ENCODE measurements at regions not wholly inside any gene's neighbourhood (a gene's known extent, or its start where the extent isn't known, plus 50 kb on each side); places are given as distances from the start of the nearest gene placed in this dataset.

GRCh38 chr20:57761413-57761734 is 51.6 kb upstream of the PMEPA1 start:
- ChIA-PET CTCF (no interaction called here), RAD21 (ENCODE audit: low non-redundant PET in 1 of 2, low total read pairs in 2 of 2, uncharacterized antibody in 2 of 2, unreplicated experiment in 2 of 2) (no interaction called here), POLR2A (no interaction called here)
- Histone ChIP-seq H3K36me3 (ENCODE audit: control insufficient read depth in 1 of 2, insufficient read depth in 2 of 2, low read length in 2 of 2) (no peaks in the 10 kb centered on the region), H3K9me3 (ENCODE audit: control insufficient read depth in 1 of 2, insufficient read depth in 1 of 2, low read depth in 1 of 2, low read length in 2 of 2) (no peaks in the 10 kb centered on the region; a peak in 2 of 4 replicates), H3K27ac (ENCODE audit: low read depth, low read length) (no peak overlapping the region), H3K9me2 (ENCODE audit: insufficient read depth) (no peaks in the 10 kb centered on the region), H3K4me1 (ENCODE audit: control insufficient read depth in 1 of 2, insufficient read depth in 2 of 2, low read length in 2 of 2) (no peaks in the 10 kb centered on the region), H3K27me3 (ENCODE audit: insufficient read depth, low read length) (peaks cover 28% of the 10 kb centered on the region), H3K4me3 (replicated peaks in 1 of 2; ENCODE audit: low read depth in 1 of 2, low read length in 2 of 2) (no peak overlapping the region), H3K9ac (ENCODE audit: low read length) (no peak overlapping the region), H2AFZ (ENCODE audit: low read depth, low read length, poor library complexity, severe bottlenecking) (no peak overlapping the region), H3K4me2 (ENCODE audit: low read length) (no peak overlapping the region), H4K20me1 (ENCODE audit: insufficient read depth) (no peaks in the 10 kb centered on the region), H3K79me2 (ENCODE audit: insufficient read depth, low read length) (no peaks in the 10 kb centered on the region)
- ATAC-seq (no peak), DNase-seq (ENCODE audit: low read depth, low spot score) (no peak)
- TF ChIP-seq EZH2phosphoT487 (IDR thresholded peaks at IDR 0.05; ENCODE audit: borderline replicate concordance) (no peak), ZFX (IDR thresholded peaks at IDR 0.05) (no peak), REST (IDR thresholded peaks at IDR 0.05; ENCODE audit: low read depth) (no peak), CEBPB (IDR thresholded peaks at IDR 0.05; ENCODE audit: low read depth) (no peak), SIN3A (IDR thresholded peaks at IDR 0.05; ENCODE audit: low read depth) (no peak), FOSL1 (IDR thresholded peaks at IDR 0.05; ENCODE audit: low read depth) (no peak), ATF3 (IDR thresholded peaks at IDR 0.05) (no peak), CBX3 (IDR thresholded peaks at IDR 0.05; ENCODE audit: low read depth) (no peak), YY1 (IDR thresholded peaks at IDR 0.05; ENCODE audit: extremely low read depth, insufficient replicate concordance, low read depth, low read length) (no peak), ELF1 (IDR thresholded peaks at IDR 0.05; ENCODE audit: borderline replicate concordance, low read depth) (no peak)
- TF ChIP-seq, protein P1, sequence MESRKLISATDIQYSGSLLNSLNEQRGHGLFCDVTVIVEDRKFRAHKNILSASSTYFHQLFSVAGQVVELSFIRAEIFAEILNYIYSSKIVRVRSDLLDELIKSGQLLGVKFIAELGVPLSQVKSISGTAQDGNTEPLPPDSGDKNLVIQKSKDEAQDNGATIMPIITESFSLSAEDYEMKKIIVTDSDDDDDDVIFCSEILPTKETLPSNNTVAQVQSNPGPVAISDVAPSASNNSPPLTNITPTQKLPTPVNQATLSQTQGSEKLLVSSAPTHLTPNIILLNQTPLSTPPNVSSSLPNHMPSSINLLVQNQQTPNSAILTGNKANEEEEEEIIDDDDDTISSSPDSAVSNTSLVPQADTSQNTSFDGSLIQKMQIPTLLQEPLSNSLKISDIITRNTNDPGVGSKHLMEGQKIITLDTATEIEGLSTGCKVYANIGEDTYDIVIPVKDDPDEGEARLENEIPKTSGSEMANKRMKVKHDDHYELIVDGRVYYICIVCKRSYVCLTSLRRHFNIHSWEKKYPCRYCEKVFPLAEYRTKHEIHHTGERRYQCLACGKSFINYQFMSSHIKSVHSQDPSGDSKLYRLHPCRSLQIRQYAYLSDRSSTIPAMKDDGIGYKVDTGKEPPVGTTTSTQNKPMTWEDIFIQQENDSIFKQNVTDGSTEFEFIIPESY (IDR thresholded peaks at IDR 0.05; ENCODE audit: extremely low read depth, insufficient replicate concordance, low read length), result no peak
- intact Hi-C loops (cut with micrococcal nuclease), result no loop called here
- BruUV-seq (replicated peaks), result no TSS peak

All from HCT116 (cell line).